ENCODE measurements at regions not wholly inside any gene's neighbourhood (a gene's known extent, or its start where the extent isn't known, plus 50 kb on each side); places are given as distances from the start of the nearest gene placed in this dataset.

- H3K27ac Mint-ChIP-seq, result no peak overlapping the region
- Histone ChIP-seq H3K36me3 (replicated peaks in 1 of 2; ENCODE audit: control extremely low read depth in 1 of 2, control insufficient read depth in 1 of 2, extremely low read depth in 1 of 2, insufficient read depth in 2 of 2, low read length in 1 of 2) (no peaks in the 10 kb centered on the region), H3K27ac (ENCODE audit: low read length in 2 of 2) (no peak overlapping the region), H3K9me3 (ENCODE audit: control extremely low read depth in 1 of 3, control insufficient read depth in 2 of 3, insufficient read depth in 1 of 3, low read length in 2 of 3) (no peaks in the 10 kb centered on the region), H3K9ac (ENCODE audit: low read length) (no peak overlapping the region), H3K27me3 (replicated peaks in 1 of 4; ENCODE audit: control extremely low read depth in 1 of 4, control insufficient read depth in 3 of 4, insufficient read depth in 4 of 4, low read length in 3 of 4) (peaks cover 0 to 3% (median 0%) of the 10 kb centered on the region in 4 experiments), H3K4me3 (ENCODE audit: control extremely low read depth in 1 of 5, extremely low read depth in 1 of 5, insufficient read depth in 1 of 5, low read depth in 2 of 5, low read length in 4 of 5) (no peak overlapping the region), H3K4me2 (replicated peaks; ENCODE audit: low read depth, low read length, poor library complexity, severe bottlenecking) (no peak overlapping the region), H2AFZ (ENCODE audit: insufficient read depth, low read depth, low read length, poor library complexity, severe bottlenecking) (no peak overlapping the region), H3K4me1 (ENCODE audit: control insufficient read depth in 2 of 2, insufficient read depth in 2 of 2, low read length in 2 of 2) (no peaks in the 10 kb centered on the region), H3K79me2 (ENCODE audit: control insufficient read depth, insufficient read depth, low read length) (no peaks in the 10 kb centered on the region), H4K20me1 (ENCODE audit: control insufficient read depth, insufficient read depth, low read length, poor library complexity, severe bottlenecking) (no peaks in the 10 kb centered on the region)
- H3K4me1 Mint-ChIP-seq, result no peaks in the 10 kb centered on the region
- ChIA-PET POLR2A (no interaction called here), CTCF (no interaction called here)
- no peak for DNase-seq
- no peak overlapping the region for H3K4me3 Mint-ChIP-seq
- no peaks in the 10 kb centered on the region for H3K27me3 Mint-ChIP-seq
- intact Hi-C loops (cut with micrococcal nuclease), result no loop called here
- TF ChIP-seq CTCF (IDR thresholded peaks at IDR 0.05) (no peak), EZH2 (IDR thresholded peaks at IDR 0.05; ENCODE audit: borderline replicate concordance, insufficient read depth, low read depth, low read length, poor library complexity, severe bottlenecking) (no peak)
- H3K9me3 Mint-ChIP-seq (ENCODE audit: insufficient read depth), result no peaks in the 10 kb centered on the region
- WGBS (ENCODE audit: insufficient coverage), result no CpG with 5 or more reads among the region's 3 CpGs
- no peak for ATAC-seq (ENCODE audit: low read depth)
Measured at GRCh38 chr16:79762217-79762616, 161.7 kb upstream of the MAF start.

- WGBS (ENCODE audit: insufficient coverage), result 89% methylated on average over 5 of the region's 15 CpGs
- Mint-ChIP-seq H3K4me1 (no peaks in the 10 kb centered on the region), H3K9me3 (ENCODE audit: insufficient read depth) (peaks cover 2% of the 10 kb centered on the region), H3K27ac (no peak overlapping the region), H3K27me3 (no peaks in the 10 kb centered on the region), H3K4me3 (no peak overlapping the region)
- intact Hi-C loops (cut with micrococcal nuclease), result no loop called here
- Histone ChIP-seq H3K79me2 (ENCODE audit: control insufficient read depth, insufficient read depth, low read length) (no peaks in the 10 kb centered on the region), H4K20me1 (ENCODE audit: control insufficient read depth, insufficient read depth, low read length, poor library complexity, severe bottlenecking) (no peaks in the 10 kb centered on the region), H3K27ac (ENCODE audit: low read length in 2 of 2) (no peak overlapping the region), H3K9ac (ENCODE audit: low read length) (no peak overlapping the region), H3K9me3 (ENCODE audit: control extremely low read depth in 1 of 3, control insufficient read depth in 2 of 3, insufficient read depth in 1 of 3, low read length in 2 of 3) (no peaks in the 10 kb centered on the region), H2AFZ (ENCODE audit: insufficient read depth, low read depth, low read length, poor library complexity, severe bottlenecking) (no peak overlapping the region), H3K36me3 (replicated peaks in 1 of 2; ENCODE audit: control extremely low read depth in 1 of 2, control insufficient read depth in 1 of 2, extremely low read depth in 1 of 2, insufficient read depth in 2 of 2, low read length in 1 of 2) (no peaks in the 10 kb centered on the region), H3K27me3 (replicated peaks in 1 of 4; ENCODE audit: control extremely low read depth in 1 of 4, control insufficient read depth in 3 of 4, insufficient read depth in 4 of 4, low read length in 3 of 4) (no peaks in the 10 kb centered on the region), H3K4me2 (replicated peaks; ENCODE audit: low read depth, low read length, poor library complexity, severe bottlenecking) (no peak overlapping the region), H3K4me1 (ENCODE audit: control insufficient read depth in 2 of 2, insufficient read depth in 2 of 2, low read length in 2 of 2) (no peaks in the 10 kb centered on the region), H3K4me3 (ENCODE audit: control extremely low read depth in 1 of 5, extremely low read depth in 1 of 5, insufficient read depth in 1 of 5, low read depth in 2 of 5, low read length in 4 of 5) (no peak overlapping the region)
- ChIA-PET CTCF (no interaction called here), POLR2A (no interaction called here)
- ATAC-seq (ENCODE audit: low read depth), result no peak
- no peak for DNase-seq
- TF ChIP-seq EZH2 (IDR thresholded peaks at IDR 0.05; ENCODE audit: borderline replicate concordance, insufficient read depth, low read depth, low read length, poor library complexity, severe bottlenecking), result no peak
- TF ChIP-seq CTCF (IDR thresholded peaks at IDR 0.05), result no peak
Measured at GRCh38 chr16:79758615-79759346, 158.2 kb upstream of the MAF start.
